ENCODE measurements at regions not wholly inside any gene's neighbourhood (a gene's known extent, or its start where the extent isn't known, plus 50 kb on each side); places are given as distances from the start of the nearest gene placed in this dataset.

GRCh38 chr13:72384186-72384823, 343.1 kb downstream of the MZT1 start:
- Histone ChIP-seq H3K9me3 (no peaks in the 10 kb centered on the region), H3K4me3 (no peak overlapping the region), H3K27me3 (replicated peaks; ENCODE audit: insufficient read depth) (no peaks in the 10 kb centered on the region), H3K4me1 (ENCODE audit: control insufficient read depth in 1 of 2, low read depth in 2 of 2) (no peaks in the 10 kb centered on the region), H3K36me3 (no peaks in the 10 kb centered on the region), H3K27ac (no peak overlapping the region)
- no peak for DNase-seq (ENCODE audit: low spot score)
- no peak for ATAC-seq (ENCODE audit: insufficient number of reproducible peaks, low FRiP score, low read depth)
- TF ChIP-seq, protein P1, sequence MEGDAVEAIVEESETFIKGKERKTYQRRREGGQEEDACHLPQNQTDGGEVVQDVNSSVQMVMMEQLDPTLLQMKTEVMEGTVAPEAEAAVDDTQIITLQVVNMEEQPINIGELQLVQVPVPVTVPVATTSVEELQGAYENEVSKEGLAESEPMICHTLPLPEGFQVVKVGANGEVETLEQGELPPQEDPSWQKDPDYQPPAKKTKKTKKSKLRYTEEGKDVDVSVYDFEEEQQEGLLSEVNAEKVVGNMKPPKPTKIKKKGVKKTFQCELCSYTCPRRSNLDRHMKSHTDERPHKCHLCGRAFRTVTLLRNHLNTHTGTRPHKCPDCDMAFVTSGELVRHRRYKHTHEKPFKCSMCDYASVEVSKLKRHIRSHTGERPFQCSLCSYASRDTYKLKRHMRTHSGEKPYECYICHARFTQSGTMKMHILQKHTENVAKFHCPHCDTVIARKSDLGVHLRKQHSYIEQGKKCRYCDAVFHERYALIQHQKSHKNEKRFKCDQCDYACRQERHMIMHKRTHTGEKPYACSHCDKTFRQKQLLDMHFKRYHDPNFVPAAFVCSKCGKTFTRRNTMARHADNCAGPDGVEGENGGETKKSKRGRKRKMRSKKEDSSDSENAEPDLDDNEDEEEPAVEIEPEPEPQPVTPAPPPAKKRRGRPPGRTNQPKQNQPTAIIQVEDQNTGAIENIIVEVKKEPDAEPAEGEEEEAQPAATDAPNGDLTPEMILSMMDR (IDR thresholded peaks at IDR 0.05) = no peak

GRCh38 chr13:72383646-72384045, 343.8 kb downstream of the MZT1 start:
- H3K9me3 ChIP-seq = no peaks in the 10 kb centered on the region
- H3K4me3 ChIP-seq = no peak overlapping the region
- DNase-seq (ENCODE audit: low spot score) (no peak), ATAC-seq (ENCODE audit: insufficient number of reproducible peaks, low FRiP score, low read depth) (no peak)
- TF ChIP-seq, protein P1 (IDR thresholded peaks at IDR 0.05) = no peak
- H3K36me3 ChIP-seq = no peaks in the 10 kb centered on the region
- no peak overlapping the region for H3K27ac ChIP-seq
- no peaks in the 10 kb centered on the region for H3K27me3 ChIP-seq (replicated peaks; ENCODE audit: insufficient read depth)
- H3K4me1 ChIP-seq (ENCODE audit: control insufficient read depth in 1 of 2, low read depth in 2 of 2) = no peaks in the 10 kb centered on the region

- H3K4me3 ChIP-seq = no peak overlapping the region
- H3K27ac ChIP-seq = no peak overlapping the region
- no peaks in the 10 kb centered on the region for H3K36me3 ChIP-seq
- no peaks in the 10 kb centered on the region for H3K27me3 ChIP-seq (replicated peaks; ENCODE audit: insufficient read depth)
- H3K4me1 ChIP-seq (ENCODE audit: control insufficient read depth in 1 of 2, low read depth in 2 of 2) = no peaks in the 10 kb centered on the region
- DNase-seq (ENCODE audit: low spot score) = no peak
- no peaks in the 10 kb centered on the region for H3K9me3 ChIP-seq
- TF ChIP-seq, protein P1 (IDR thresholded peaks at IDR 0.05) = no peak
- no peak for ATAC-seq (ENCODE audit: insufficient number of reproducible peaks, low FRiP score, low read depth)
Measured at GRCh38 chr13:72379581-72379980, 347.8 kb downstream of the MZT1 start.

DNA sequence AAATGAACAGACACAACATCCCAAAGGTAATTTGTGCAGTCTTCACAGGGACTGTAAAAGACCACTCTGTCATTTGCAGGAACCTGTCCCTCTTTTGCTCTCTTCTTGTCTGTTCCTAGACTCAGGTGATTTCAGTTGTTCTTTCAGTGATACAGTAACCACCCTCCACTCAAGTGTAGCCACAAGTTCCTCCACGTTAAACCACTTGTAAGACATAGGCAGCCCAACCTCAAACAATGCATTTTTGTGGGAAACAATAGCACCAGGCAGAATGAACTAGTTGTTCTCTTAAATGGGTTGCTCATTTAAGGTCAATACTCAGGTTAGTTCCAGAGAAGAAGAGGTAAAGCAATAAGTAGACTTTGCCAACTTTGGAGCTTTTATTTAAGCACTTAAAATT, 359.4 kb downstream of the MZT1 start:
- Histone ChIP-seq H3K27ac (no peak overlapping the region), H3K9me3 (no peaks in the 10 kb centered on the region), H3K4me3 (no peak overlapping the region), H3K27me3 (replicated peaks; ENCODE audit: insufficient read depth) (no peaks in the 10 kb centered on the region), H3K36me3 (no peaks in the 10 kb centered on the region), H3K4me1 (ENCODE audit: control insufficient read depth in 1 of 2, low read depth in 2 of 2) (no peaks in the 10 kb centered on the region)
- ATAC-seq (ENCODE audit: insufficient number of reproducible peaks, low FRiP score, low read depth) (no peak), DNase-seq (ENCODE audit: low spot score) (no peak)
- TF ChIP-seq, protein P1 (IDR thresholded peaks at IDR 0.05) = no peak

DNA sequence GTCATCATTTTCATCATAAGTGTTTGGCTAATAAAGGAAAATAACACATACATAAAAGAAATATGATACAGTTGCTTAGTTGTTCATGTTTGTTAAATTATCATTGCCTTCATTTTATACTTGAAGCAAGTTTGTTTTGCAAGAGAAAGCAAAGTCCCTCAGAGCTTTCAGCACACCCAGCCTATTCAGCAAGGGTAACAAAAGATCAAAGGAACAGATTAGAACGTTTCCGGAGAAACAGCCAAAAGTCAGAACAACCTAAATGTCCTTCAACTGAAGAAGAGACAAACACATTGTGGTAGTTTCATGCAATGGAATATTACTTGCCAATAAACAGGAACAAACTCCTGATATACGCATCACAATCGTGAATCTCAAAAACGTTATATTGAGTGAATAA, 380.7 kb downstream of the MZT1 start:
- H3K9me3 ChIP-seq = no peaks in the 10 kb centered on the region
- no peak overlapping the region for H3K27ac ChIP-seq
- H3K36me3 ChIP-seq = no peaks in the 10 kb centered on the region
- DNase-seq (ENCODE audit: low spot score) (no peak), ATAC-seq (ENCODE audit: insufficient number of reproducible peaks, low FRiP score, low read depth) (no peak)
- H3K27me3 ChIP-seq (replicated peaks; ENCODE audit: insufficient read depth) = no peaks in the 10 kb centered on the region
- TF ChIP-seq, protein P1 (IDR thresholded peaks at IDR 0.05) = no peak
- no peaks in the 10 kb centered on the region for H3K4me1 ChIP-seq (ENCODE audit: control insufficient read depth in 1 of 2, low read depth in 2 of 2)
- H3K4me3 ChIP-seq = no peak overlapping the region
